Ovary (tissue), 3 donors: ENCODE measurements at regions not wholly inside any gene's neighbourhood (a gene's known extent, or its start where the extent isn't known, plus 50 kb on each side); places are given as distances from the start of the nearest gene placed in this dataset.

Experiments
- CTCF ChIP-seq, 3 donors: fragments of 450-650 bp in 2 of 3; fragments of 200-600 bp in 1 of 3; IDR thresholded peaks; one replicate each; pipeline versions ENCODE4 v1.5.1 to v1.8.0; 2016 to 2022; ENCODE audit warnings: antibody characterized with exemption in 3 of 3, mild to moderate bottlenecking in 1 of 3
- EP300 ChIP-seq: sonication (generic); formaldehyde crosslinking; IDR thresholded peaks from one replicate; pipeline ENCODE4 v1.6.1; 2017; ENCODE audit warnings: antibody characterized with exemption
- POLR2A ChIP-seq: fragments of 450-650 bp; IDR thresholded peaks from one replicate; pipeline ENCODE4 v1.6.1; 2017; ENCODE audit warnings: antibody characterized with exemption, mild to moderate bottlenecking, moderate library complexity
- donor health status: DM: no; HTN: no; CAD: no.

- TF ChIP-seq CTCF (IDR thresholded peaks at IDR 0.05) = no peak
- no peak for TF ChIP-seq POLR2A
- TF ChIP-seq EP300 = no peak
Observed at GRCh38 chr4:34371676-34372075, 1872.6 kb downstream of the ARAP2 start.
